H9 (cell line): ENCODE measurements at regions not wholly inside any gene's neighbourhood (a gene's known extent, or its start where the extent isn't known, plus 50 kb on each side); places are given as distances from the start of the nearest gene placed in this dataset.

Experiments
- DNase-seq: peaks from one replicate; pipeline ENCODE4 v3.0.0-alpha.2; 2017
- H2AFZ ChIP-seq: one replicate; pipeline ENCODE4 v1.6.1; 2013; ENCODE audit warnings: mild to moderate bottlenecking, low read length, control low read depth, moderate library complexity
- H2AK5ac ChIP-seq: 2 replicates; pipeline ENCODE4 v1.6.1; 2013; ENCODE audit warnings: low read length, control low read depth, mixed read lengths; ENCODE audit not compliant: insufficient read length
- H2BK120ac ChIP-seq: one replicate; pipeline ENCODE4 v1.6.1; 2013; ENCODE audit warnings: low read depth, mild to moderate bottlenecking, low read length, control low read depth, inconsistent platforms; ENCODE audit not compliant: poor library complexity, severe bottlenecking
- H2BK12ac ChIP-seq: 2 replicates; pipeline ENCODE4 v1.6.1; 2013; ENCODE audit warnings: low read length, control low read depth, mixed read lengths, low read depth; ENCODE audit not compliant: insufficient read length
- H2BK15ac ChIP-seq: 2 replicates; pipeline ENCODE4 v1.6.1; 2013; ENCODE audit warnings: low read depth, low read length, control low read depth
- H2BK20ac ChIP-seq: one replicate; pipeline ENCODE4 v1.6.1; 2013; ENCODE audit warnings: low read depth, mild to moderate bottlenecking, low read length, control low read depth, inconsistent platforms; ENCODE audit not compliant: poor library complexity, severe bottlenecking
- H2BK5ac ChIP-seq: 2 replicates; pipeline ENCODE4 v1.6.1; 2013; ENCODE audit warnings: low read length, control low read depth, mixed read lengths; ENCODE audit not compliant: insufficient read length
- H3K14ac ChIP-seq: 2 replicates; pipeline ENCODE4 v1.6.1; 2013; ENCODE audit warnings: low read length, control low read depth; ENCODE audit not compliant: insufficient read depth
- H3K18ac ChIP-seq: 2 replicates; pipeline ENCODE4 v1.6.1; 2013; ENCODE audit warnings: low read depth, mild to moderate bottlenecking, mixed read lengths, low read length, control low read depth; ENCODE audit not compliant: insufficient read length
- H3K23ac ChIP-seq: 2 replicates; pipeline ENCODE4 v1.6.1; 2013; ENCODE audit warnings: low read length, control low read depth, mixed read lengths, low read depth; ENCODE audit not compliant: insufficient read length
- H3K23me2 ChIP-seq: 2 replicates; pipeline ENCODE4 v1.6.1; 2013; ENCODE audit warnings: low read depth, mild to moderate bottlenecking, mixed read lengths, low read length, control low read depth; ENCODE audit not compliant: insufficient read length, poor library complexity, severe bottlenecking
- H3K27ac ChIP-seq: 2 replicates; pipeline ENCODE4 v1.5.1; 2013; ENCODE audit warnings: low read length, control low read depth, mixed read lengths, low read depth; ENCODE audit not compliant: insufficient read length
- H3K27me3 ChIP-seq: 2 replicates; pipeline ENCODE4 v1.6.1; 2013; ENCODE audit warnings: low read length, control low read depth, inconsistent platforms; ENCODE audit not compliant: insufficient read depth
- H3K4ac ChIP-seq: 2 replicates; pipeline ENCODE4 v1.6.1; 2013; ENCODE audit warnings: low read depth, mild to moderate bottlenecking, control low read depth, inconsistent platforms, low read length, moderate library complexity
- H3K4me1 ChIP-seq: 2 replicates; pipeline ENCODE4 v1.6.1; 2013; ENCODE audit warnings: low read length, control low read depth, inconsistent platforms; ENCODE audit not compliant: insufficient read depth
- H3K4me2 ChIP-seq: 2 replicates; pipeline ENCODE4 v1.6.1; 2013; ENCODE audit warnings: low read length, control low read depth, mixed read lengths; ENCODE audit not compliant: insufficient read length, insufficient read depth
- H3K56ac ChIP-seq: 2 replicates; pipeline ENCODE4 v1.6.1; 2013; ENCODE audit warnings: low read depth, mild to moderate bottlenecking, mixed read lengths, low read length, control low read depth; ENCODE audit not compliant: insufficient read length
- H3K79me1 ChIP-seq: 2 replicates; pipeline ENCODE4 v1.6.1; 2013; ENCODE audit warnings: low read depth, mild to moderate bottlenecking, moderate library complexity, low read length, control low read depth, inconsistent platforms; ENCODE audit not compliant: insufficient read depth, poor library complexity, severe bottlenecking
- H3K79me2 ChIP-seq: 2 replicates; pipeline ENCODE4 v1.6.1; 2013; ENCODE audit warnings: low read length, control low read depth, inconsistent platforms; ENCODE audit not compliant: insufficient read depth
- H3K9ac ChIP-seq: 2 replicates; pipeline ENCODE4 v1.6.1; 2013; ENCODE audit warnings: low read length, control low read depth, mixed read lengths; ENCODE audit not compliant: insufficient read length; ENCODE audit errors: extremely low read depth
- H3K9me3 ChIP-seq: one replicate; pipeline ENCODE4 v1.6.1; 2013; ENCODE audit warnings: low read depth, low read length, inconsistent platforms; ENCODE audit not compliant: control insufficient read depth
- H3T11ph ChIP-seq: one replicate; pipeline ENCODE4 v1.6.1; 2013; ENCODE audit warnings: mild to moderate bottlenecking, low read length, control low read depth, inconsistent platforms
- H4K20me1 ChIP-seq: one replicate; pipeline ENCODE4 v1.6.1; 2013; ENCODE audit not compliant: control insufficient read depth, insufficient read length, insufficient read depth
- H4K5ac ChIP-seq: 2 replicates; pipeline ENCODE4 v1.6.1; 2013; ENCODE audit warnings: low read depth, mild to moderate bottlenecking, mixed read lengths, low read length, control low read depth; ENCODE audit not compliant: insufficient read length
- H4K8ac ChIP-seq: replicated peaks from 2 replicates; pipeline ENCODE4 v1.6.1; 2013; ENCODE audit warnings: low read length, control low read depth, mixed read lengths, low read depth; ENCODE audit not compliant: insufficient read length
- H4K91ac ChIP-seq: 2 replicates; pipeline ENCODE4 v1.6.1; 2013; ENCODE audit warnings: low read depth, mild to moderate bottlenecking, moderate library complexity, mixed read lengths, low read length, control low read depth; ENCODE audit not compliant: insufficient read length
- H3K27ac Mint-ChIP-seq, 3 experiments: 2 replicates in 2 of 3; 3 replicates in 1 of 3; pipeline ENCODE4 v1.8.0; 2020 to 2021; ENCODE audit warnings: mixed read lengths in 3 of 3, mild to moderate bottlenecking in 1 of 3, moderate library complexity in 1 of 3
- H3K27me3 Mint-ChIP-seq: 2 replicates; pipeline ENCODE4 v1.8.0; 2021; ENCODE audit warnings: low read depth, mild to moderate bottlenecking, moderate library complexity, mixed read lengths
- H3K36me3 Mint-ChIP-seq, 3 experiments: 2 replicates in 2 of 3; 3 replicates in 1 of 3; pipeline ENCODE4 v1.8.0; 2020 to 2021; ENCODE audit warnings: low read depth in 3 of 3, mixed read lengths in 3 of 3; ENCODE audit not compliant: insufficient read depth in 1 of 3
- H3K4me1 Mint-ChIP-seq, 2 experiments: 2 replicates each; pipeline ENCODE4 v1.8.0; 2020; ENCODE audit warnings: mixed read lengths in 2 of 2
- H3K4me3 Mint-ChIP-seq, 2 experiments: 2 replicates in 1 of 2; 3 replicates in 1 of 2; pipeline ENCODE4 v1.8.0; 2020 to 2021; ENCODE audit warnings: mild to moderate bottlenecking in 2 of 2, mixed read lengths in 2 of 2, moderate library complexity in 1 of 2
- H3K9me3 Mint-ChIP-seq, 2 experiments: 2 replicates in 1 of 2; 3 replicates in 1 of 2; pipeline ENCODE4 v1.8.0; 2020; ENCODE audit warnings: mild to moderate bottlenecking in 2 of 2, mixed read lengths in 2 of 2, moderate library complexity in 1 of 2
- WGBS: extraction: QIAGEN DNeasy Blood & Tissue Kit; methylation state at CpG from one replicate; pipeline ENCODE4 v1.1.7; 2013; ENCODE audit warnings: missing lambda C conversion rate, low lambda C conversion rate, mixed read lengths; ENCODE audit not compliant: insufficient read length; ENCODE audit errors: extremely low coverage; 5-methylcytosine and 5-hydroxymethylcytosine counted together
- TF ChIP-seq, protein P1 (sequence below): fragments of 200-600 bp; sonication (generic); conservative IDR thresholded peaks from 3 replicates; pipeline ENCODE4 v1.8.0; 2021; ENCODE audit warnings: antibody characterized with exemption, mild to moderate bottlenecking

DNA sequence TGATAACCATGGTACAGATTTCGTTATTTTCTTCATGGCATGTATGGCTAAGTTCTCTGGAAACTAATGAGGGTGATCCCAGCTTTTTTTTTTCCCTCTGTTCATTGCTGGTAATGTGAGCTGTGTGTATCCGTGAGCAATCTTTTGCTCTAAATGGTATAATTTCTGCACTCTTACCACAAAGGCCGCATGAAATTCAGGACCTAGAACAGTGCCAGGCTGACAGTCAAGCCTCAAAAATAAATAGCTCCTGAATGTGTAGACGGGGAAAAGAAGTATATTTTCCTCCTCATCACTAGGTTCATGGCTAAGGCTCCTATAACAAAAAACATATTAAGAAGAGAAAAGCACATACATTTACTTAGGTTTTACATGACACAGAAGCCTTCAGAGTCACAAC, 140.2 kb upstream of the RMST start:
- H3K27me3 Mint-ChIP-seq = peaks cover 3% of the 10 kb centered on the region
- Histone ChIP-seq H2BK12ac (no peak overlapping the region), H3K4me2 (no peak overlapping the region), H2AK5ac (no peak overlapping the region), H3K14ac (no peak overlapping the region), H3K27ac (no peak overlapping the region), H4K5ac (no peak overlapping the region), H3K56ac (no peak overlapping the region), H3K18ac (no peak overlapping the region), H2BK20ac (no peak overlapping the region), H3K27me3 (no peaks in the 10 kb centered on the region; the same call in 1 of the 2 replicates), H4K91ac (no peak overlapping the region), H3K79me1 (no peaks in the 10 kb centered on the region), H4K20me1 (no peaks in the 10 kb centered on the region), H3K79me2 (no peaks in the 10 kb centered on the region), H2BK120ac (no peak overlapping the region), H3K23ac (no peak overlapping the region), H3K9me3 (no peaks in the 10 kb centered on the region), H3K4ac (no peak overlapping the region), H4K8ac (no peak overlapping the region), H2BK5ac (no peak overlapping the region), H3K9ac (no peak overlapping the region), H2AFZ (no peak overlapping the region), H3T11ph (no peak overlapping the region), H3K23me2 (no peaks in the 10 kb centered on the region), H3K4me1 (peaks cover 16% of the 10 kb centered on the region), H2BK15ac (no peak overlapping the region)
- H3K9me3 Mint-ChIP-seq = no peaks in the 10 kb centered on the region; a peak in 1 of 5 replicates
- H3K4me1 Mint-ChIP-seq = peaks cover 43 to 44% of the 10 kb centered on the region in 2 experiments
- H3K4me3 Mint-ChIP-seq = no peak overlapping the region; a peak in 1 of 5 replicates
- TF ChIP-seq, protein P1, sequence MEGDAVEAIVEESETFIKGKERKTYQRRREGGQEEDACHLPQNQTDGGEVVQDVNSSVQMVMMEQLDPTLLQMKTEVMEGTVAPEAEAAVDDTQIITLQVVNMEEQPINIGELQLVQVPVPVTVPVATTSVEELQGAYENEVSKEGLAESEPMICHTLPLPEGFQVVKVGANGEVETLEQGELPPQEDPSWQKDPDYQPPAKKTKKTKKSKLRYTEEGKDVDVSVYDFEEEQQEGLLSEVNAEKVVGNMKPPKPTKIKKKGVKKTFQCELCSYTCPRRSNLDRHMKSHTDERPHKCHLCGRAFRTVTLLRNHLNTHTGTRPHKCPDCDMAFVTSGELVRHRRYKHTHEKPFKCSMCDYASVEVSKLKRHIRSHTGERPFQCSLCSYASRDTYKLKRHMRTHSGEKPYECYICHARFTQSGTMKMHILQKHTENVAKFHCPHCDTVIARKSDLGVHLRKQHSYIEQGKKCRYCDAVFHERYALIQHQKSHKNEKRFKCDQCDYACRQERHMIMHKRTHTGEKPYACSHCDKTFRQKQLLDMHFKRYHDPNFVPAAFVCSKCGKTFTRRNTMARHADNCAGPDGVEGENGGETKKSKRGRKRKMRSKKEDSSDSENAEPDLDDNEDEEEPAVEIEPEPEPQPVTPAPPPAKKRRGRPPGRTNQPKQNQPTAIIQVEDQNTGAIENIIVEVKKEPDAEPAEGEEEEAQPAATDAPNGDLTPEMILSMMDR = no peak
- no peaks in the 10 kb centered on the region for H3K36me3 Mint-ChIP-seq
- DNase-seq = no peak
- no CpG with 5 or more reads among the region's 4 CpGs for WGBS
- H3K27ac Mint-ChIP-seq = peak overlapping the region; percentile 29 to 82 (median 31); a peak in 4 of 7 replicates
